Dedifferentiated amniotic fluid mesenchymal stem cell (primary cell): ENCODE measurements at regions not wholly inside any gene's neighbourhood (a gene's known extent, or its start where the extent isn't known, plus 50 kb on each side); places are given as distances from the start of the nearest gene placed in this dataset.

Experiments
- DNase-seq: peaks from one replicate; pipeline ENCODE4 v3.0.0-alpha.2; 2016; ENCODE audit errors: extremely low spot score

GRCh38 chr4:157678478-157678877 lies 457.9 kb downstream of the GRIA2 start:
- no peak for DNase-seq

GRCh38 chr4:157674699-157675098 lies 454.2 kb downstream of the GRIA2 start:
- DNase-seq: no peak

GRCh38 chr4:157667836-157668235 lies 447.3 kb downstream of the GRIA2 start:
- no peak for DNase-seq

GRCh38 chr4:157664726-157665125 lies 444.2 kb downstream of the GRIA2 start:
- peak; percentile 40 for DNase-seq

- no peak for DNase-seq
These were observed 434.7 kb downstream of the GRIA2 start for GRCh38 chr4:157655096-157655809.

- DNase-seq: no peak
These were observed 422.7 kb downstream of the GRIA2 start for GRCh38 chr4:157643257-157643656.

- no peak for DNase-seq
These were observed 413.5 kb downstream of the GRIA2 start for GRCh38 chr4:157634057-157634456.

GRCh38 chr4:157616741-157617472 lies 396.4 kb downstream of the GRIA2 start:
- no peak for DNase-seq

- DNase-seq: no peak
These were observed 387.5 kb downstream of the GRIA2 start for GRCh38 chr4:157607996-157608395.

GRCh38 chr4:157600583-157600982 lies 380.1 kb downstream of the GRIA2 start:
- no peak for DNase-seq

GRCh38 chr4:157591245-157591644 lies 370.7 kb downstream of the GRIA2 start:
- DNase-seq: no peak

- DNase-seq: no peak
These were observed 370.2 kb downstream of the GRIA2 start for GRCh38 chr4:157590679-157591078.

GRCh38 chr4:157587681-157588423 lies 367.3 kb downstream of the GRIA2 start:
- no peak for DNase-seq

- DNase-seq: no peak
These were observed 361.6 kb downstream of the GRIA2 start for GRCh38 chr4:157582141-157582540.

GRCh38 chr4:157576671-157577217 lies 356.2 kb downstream of the GRIA2 start:
- no peak for DNase-seq

- no peak for DNase-seq
These were observed 354.8 kb downstream of the GRIA2 start for GRCh38 chr4:157575339-157575738.

GRCh38 chr4:157574606-157575005 lies 354.1 kb downstream of the GRIA2 start:
- DNase-seq: no peak

- DNase-seq: no peak
These were observed 352.4 kb downstream of the GRIA2 start for GRCh38 chr4:157572951-157573350.

GRCh38 chr4:157572284-157572683 lies 351.8 kb downstream of the GRIA2 start:
- DNase-seq: no peak

- DNase-seq: no peak
These were observed 344.2 kb downstream of the GRIA2 start for GRCh38 chr4:157564771-157565170.

- DNase-seq: no peak
These were observed 343.7 kb downstream of the GRIA2 start for GRCh38 chr4:157564218-157564617.

- no peak for DNase-seq
These were observed 337.5 kb downstream of the GRIA2 start for GRCh38 chr4:157558016-157558415.
